Stomach smooth muscle (tissue), 2 donors: ENCODE measurements at regions not wholly inside any gene's neighbourhood (a gene's known extent, or its start where the extent isn't known, plus 50 kb on each side); places are given as distances from the start of the nearest gene placed in this dataset.

Source experiments
- H3K27ac ChIP-seq: one replicate; pipeline ENCODE4 v1.7.0; 2013; ENCODE audit warnings: mild to moderate bottlenecking, low read length, inconsistent platforms
- H3K27me3 ChIP-seq, 2 donors: one replicate each; pipeline ENCODE4 v1.7.0; 2013; ENCODE audit warnings: low read length in 2 of 2; ENCODE audit not compliant: insufficient read depth in 2 of 2, control insufficient read depth in 1 of 2
- H3K36me3 ChIP-seq, 2 donors: one replicate each; pipeline ENCODE4 v1.7.0; 2013; ENCODE audit warnings: low read length in 2 of 2; ENCODE audit not compliant: control insufficient read depth in 2 of 2, insufficient read depth in 2 of 2
- H3K4me1 ChIP-seq: one replicate; pipeline ENCODE4 v1.7.0; 2013; ENCODE audit warnings: low read length; ENCODE audit not compliant: control insufficient read depth, insufficient read depth
- H3K4me3 ChIP-seq, 2 donors: one replicate each; pipeline ENCODE4 v1.7.0; 2013; ENCODE audit warnings: low read length in 2 of 2
- H3K9ac ChIP-seq, 2 donors: one replicate each; pipeline ENCODE4 v1.7.0; 2013; ENCODE audit warnings: low read length in 2 of 2, mild to moderate bottlenecking in 1 of 2
- H3K9me3 ChIP-seq, 2 donors: one replicate each; pipeline ENCODE4 v1.7.0; 2013; ENCODE audit warnings: low read length in 2 of 2; ENCODE audit not compliant: control insufficient read depth in 2 of 2
- donor health status: healthy.
- donor health status: Pancreatic carcinoma.

DNA sequence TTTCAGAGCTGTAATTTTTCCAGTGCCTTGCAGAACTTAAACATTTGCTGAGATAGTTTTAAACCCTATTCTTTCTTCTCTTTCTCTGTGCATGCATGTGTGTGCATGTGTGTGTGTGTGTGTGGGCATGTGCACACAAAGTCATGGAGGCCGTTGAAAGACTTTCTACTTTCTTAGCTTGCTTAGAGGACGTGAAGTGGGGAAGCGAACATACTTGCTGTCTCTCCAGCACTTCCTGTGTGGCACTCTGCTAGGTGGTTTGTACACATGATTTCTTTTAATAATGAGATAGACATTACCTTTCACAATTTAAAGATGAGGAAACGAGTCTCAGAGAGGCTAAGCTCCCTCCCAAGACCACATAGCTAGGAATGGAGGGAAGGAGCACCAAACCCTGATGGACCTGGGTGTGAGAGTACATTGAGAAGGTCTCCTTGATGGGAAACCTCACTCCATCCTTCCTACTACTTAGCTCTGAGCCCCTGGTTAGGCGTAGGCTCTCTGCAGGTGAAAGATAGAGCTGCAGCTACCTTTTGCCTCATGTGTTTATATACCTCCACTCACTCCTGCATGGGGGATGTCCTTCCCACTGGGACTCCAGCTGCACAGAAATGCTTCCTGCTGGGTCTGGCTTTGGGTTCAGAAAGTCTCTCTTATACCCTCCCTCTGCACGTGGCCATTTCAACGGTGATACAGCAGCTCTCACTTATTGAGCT, 101.9 kb upstream of the USP24 start:
- H3K36me3 ChIP-seq, result no peaks in the 10 kb centered on the region
- H3K9ac ChIP-seq, result no peak overlapping the region
- H3K27me3 ChIP-seq, result no peaks in the 10 kb centered on the region
- no peaks in the 10 kb centered on the region for H3K4me1 ChIP-seq
- H3K27ac ChIP-seq, result no peak overlapping the region
- no peak overlapping the region for H3K4me3 ChIP-seq
- H3K9me3 ChIP-seq, result no peaks in the 10 kb centered on the region

DNA sequence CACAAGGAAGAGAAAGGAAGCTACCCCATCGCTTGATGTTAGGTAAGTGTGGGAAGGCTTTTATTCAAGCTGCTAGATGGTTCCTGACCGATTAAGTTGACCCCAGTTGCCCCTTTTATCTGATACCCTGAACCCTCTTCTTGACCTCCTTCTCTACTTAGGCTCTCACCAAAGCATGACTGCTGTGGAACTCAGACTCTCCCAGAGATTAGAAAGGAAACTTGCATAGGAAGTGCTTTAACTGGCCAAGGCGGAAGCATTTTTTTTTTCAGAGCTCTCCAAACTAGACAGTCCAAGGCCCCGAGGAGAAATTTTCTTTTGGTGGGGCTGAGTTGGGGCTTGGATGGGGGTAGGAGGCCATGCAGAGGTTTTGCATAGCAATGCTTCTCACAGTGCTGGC, 101.3 kb upstream of the USP24 start:
- Histone ChIP-seq H3K27me3 (no peaks in the 10 kb centered on the region), H3K4me3 (no peak overlapping the region)

GRCh38 chr1:55315552-55315951, 100.4 kb upstream of the USP24 start:
- Histone ChIP-seq H3K4me3 (no peak overlapping the region), H3K27me3 (no peaks in the 10 kb centered on the region), H3K4me1 (no peaks in the 10 kb centered on the region), H3K9ac (no peak overlapping the region), H3K9me3 (no peaks in the 10 kb centered on the region), H3K36me3 (no peaks in the 10 kb centered on the region), H3K27ac (no peak overlapping the region)

More for the DNA sequence above, 101.3 kb upstream of the USP24 start:
- Histone ChIP-seq H3K9me3 (no peaks in the 10 kb centered on the region), H3K4me1 (no peaks in the 10 kb centered on the region), H3K9ac (no peak overlapping the region), H3K27ac (no peak overlapping the region), H3K36me3 (no peaks in the 10 kb centered on the region)

GRCh38 chr1:55314740-55315139, 99.6 kb upstream of the USP24 start:
- H3K4me3 ChIP-seq, result no peak overlapping the region
- no peaks in the 10 kb centered on the region for H3K36me3 ChIP-seq
- no peaks in the 10 kb centered on the region for H3K27me3 ChIP-seq
- H3K9me3 ChIP-seq, result no peaks in the 10 kb centered on the region
- no peak overlapping the region for H3K27ac ChIP-seq
- H3K4me1 ChIP-seq, result no peaks in the 10 kb centered on the region
- H3K9ac ChIP-seq, result no peak overlapping the region

GRCh38 chr1:55313903-55314302, 98.7 kb upstream of the USP24 start:
- Histone ChIP-seq H3K27ac (no peak overlapping the region), H3K9me3 (no peaks in the 10 kb centered on the region), H3K4me3 (no peak overlapping the region), H3K36me3 (no peaks in the 10 kb centered on the region), H3K27me3 (peaks cover 0 to 3% of the 10 kb centered on the region in 2 donors), H3K4me1 (no peaks in the 10 kb centered on the region), H3K9ac (no peak overlapping the region)

DNA sequence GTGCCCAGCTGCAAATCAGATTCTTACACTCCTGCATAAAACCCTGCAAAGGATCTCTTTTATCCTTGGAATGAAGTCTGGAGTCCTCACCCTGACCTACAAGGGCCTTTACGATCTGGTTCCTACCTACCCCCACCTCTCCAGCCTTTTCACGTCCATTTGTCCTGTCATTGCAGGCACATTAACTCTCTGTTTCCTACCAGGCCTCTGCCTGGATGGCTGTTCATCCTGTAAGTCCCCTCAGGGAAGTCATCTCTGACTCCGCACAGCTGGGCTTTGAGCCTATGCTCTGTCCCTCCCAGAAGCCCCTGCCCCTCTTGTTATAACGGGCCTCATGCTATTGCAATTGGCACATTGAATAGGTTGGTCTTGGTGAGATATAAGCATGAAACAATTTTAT, 96.8 kb upstream of the USP24 start:
- Histone ChIP-seq H3K36me3 (no peaks in the 10 kb centered on the region), H3K9ac (no peak overlapping the region), H3K4me1 (no peaks in the 10 kb centered on the region), H3K27me3 (peaks cover 0 to 3% of the 10 kb centered on the region in 2 donors), H3K4me3 (no peak overlapping the region), H3K27ac (no peak overlapping the region), H3K9me3 (no peaks in the 10 kb centered on the region)

- Histone ChIP-seq H3K9me3 (no peaks in the 10 kb centered on the region), H3K27me3 (peaks cover 0 to 3% of the 10 kb centered on the region in 2 donors), H3K36me3 (no peaks in the 10 kb centered on the region), H3K27ac (no peak overlapping the region), H3K9ac (no peak overlapping the region), H3K4me1 (no peaks in the 10 kb centered on the region), H3K4me3 (no peak overlapping the region)
Measured at GRCh38 chr1:55311057-55311641, 96.0 kb upstream of the USP24 start.

DNA sequence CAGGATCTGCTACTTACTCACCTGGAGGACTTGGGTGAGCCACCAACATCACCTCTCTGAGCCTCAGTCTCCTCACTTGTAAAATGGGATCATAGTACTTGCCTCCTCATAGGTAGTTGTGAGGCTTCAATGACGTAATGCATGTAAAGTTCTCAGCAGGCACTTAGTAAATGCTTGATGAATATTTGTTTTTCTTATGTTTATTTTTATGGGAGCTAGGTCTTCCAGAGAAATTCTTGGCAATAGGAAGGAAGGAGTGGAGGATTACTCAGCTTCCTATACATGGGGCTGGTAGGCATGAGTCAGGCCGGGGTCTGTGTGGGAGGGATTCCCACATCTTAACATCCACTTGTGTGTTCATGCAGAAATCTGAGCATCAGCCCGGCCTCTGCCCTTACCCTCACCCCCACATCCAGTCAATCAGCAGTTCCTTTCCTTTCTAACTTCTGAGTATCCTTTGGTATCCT, 95.4 kb upstream of the USP24 start:
- H3K4me1 ChIP-seq, result no peaks in the 10 kb centered on the region
- no peaks in the 10 kb centered on the region for H3K36me3 ChIP-seq
- H3K27me3 ChIP-seq, result peaks cover 0 to 3% of the 10 kb centered on the region in 2 donors
- no peak overlapping the region for H3K4me3 ChIP-seq
- H3K27ac ChIP-seq, result no peak overlapping the region
- no peak overlapping the region for H3K9ac ChIP-seq
- no peaks in the 10 kb centered on the region for H3K9me3 ChIP-seq

GRCh38 chr1:55309786-55310504, 94.8 kb upstream of the USP24 start:
- Histone ChIP-seq H3K27ac (no peak overlapping the region), H3K4me3 (no peak overlapping the region), H3K27me3 (peaks cover 0 to 3% of the 10 kb centered on the region in 2 donors), H3K36me3 (no peaks in the 10 kb centered on the region), H3K9me3 (no peaks in the 10 kb centered on the region), H3K4me1 (no peaks in the 10 kb centered on the region), H3K9ac (no peak overlapping the region)

GRCh38 chr1:55309053-55309452, 93.9 kb upstream of the USP24 start:
- Histone ChIP-seq H3K4me1 (no peaks in the 10 kb centered on the region), H3K9me3 (no peaks in the 10 kb centered on the region), H3K9ac (no peak overlapping the region), H3K27ac (no peak overlapping the region), H3K36me3 (no peaks in the 10 kb centered on the region), H3K4me3 (no peak overlapping the region), H3K27me3 (peaks cover 0 to 3% of the 10 kb centered on the region in 2 donors)

GRCh38 chr1:55305735-55306134, 90.6 kb upstream of the USP24 start:
- no peak overlapping the region for H3K4me3 ChIP-seq
- H3K27ac ChIP-seq, result no peak overlapping the region
- no peaks in the 10 kb centered on the region for H3K36me3 ChIP-seq
- H3K27me3 ChIP-seq, result peaks cover 0 to 3% of the 10 kb centered on the region in 2 donors
- no peaks in the 10 kb centered on the region for H3K9me3 ChIP-seq
- no peak overlapping the region for H3K9ac ChIP-seq
- peaks cover 4% of the 10 kb centered on the region for H3K4me1 ChIP-seq
